GM21360 (cell line): ENCODE measurements at regions not wholly inside any gene's neighbourhood (a gene's known extent, or its start where the extent isn't known, plus 50 kb on each side); places are given as distances from the start of the nearest gene placed in this dataset.

Source experiments
- ATAC-seq: cut with Tn5 transposase; IDR thresholded peaks from one replicate; pipeline ENCODE4 v1.9.1; 2021; ENCODE audit warnings: mild to moderate bottlenecking, moderate library complexity; ENCODE audit not compliant: unreplicated experiment

DNA sequence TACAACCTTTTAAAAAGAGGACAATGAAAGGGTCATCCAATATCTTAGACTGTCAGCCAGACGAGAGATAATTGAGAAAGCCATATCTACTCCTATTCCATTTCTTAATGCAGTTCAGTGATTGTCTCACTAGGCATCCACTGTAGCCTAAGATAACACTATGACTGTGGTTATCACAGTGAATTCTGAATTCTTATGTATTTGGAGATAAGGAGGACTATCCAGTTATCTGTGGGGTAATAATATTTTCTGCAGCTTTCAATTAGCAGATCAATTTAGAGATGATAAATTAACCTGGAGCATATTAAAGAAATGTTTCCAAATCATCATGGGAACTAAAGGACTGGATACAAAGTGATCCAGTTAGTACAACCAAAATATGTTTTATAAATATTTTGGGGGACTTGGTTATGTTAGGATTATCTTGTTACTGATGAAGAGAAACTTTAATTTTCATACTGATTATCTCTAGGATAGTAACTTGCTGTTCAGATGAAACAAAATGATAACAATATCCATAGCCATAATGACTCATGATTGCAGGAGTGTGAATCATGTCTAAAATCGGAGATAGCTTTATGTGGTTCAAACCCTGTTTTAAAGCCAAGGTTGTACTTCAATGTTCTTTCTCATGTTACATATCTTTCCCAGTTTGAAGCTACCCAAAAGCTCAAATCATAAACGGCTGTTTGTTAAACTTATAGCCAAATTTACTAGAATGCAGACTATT, 1152.0 kb downstream of the HACE1 start:
- no peak for ATAC-seq

GRCh38 chr6:103699769-103700168, 1160.0 kb downstream of the HACE1 start:
- no peak for ATAC-seq

- no peak for ATAC-seq
These were observed 1172.3 kb downstream of the HACE1 start for GRCh38 chr6:103687430-103687829.

DNA sequence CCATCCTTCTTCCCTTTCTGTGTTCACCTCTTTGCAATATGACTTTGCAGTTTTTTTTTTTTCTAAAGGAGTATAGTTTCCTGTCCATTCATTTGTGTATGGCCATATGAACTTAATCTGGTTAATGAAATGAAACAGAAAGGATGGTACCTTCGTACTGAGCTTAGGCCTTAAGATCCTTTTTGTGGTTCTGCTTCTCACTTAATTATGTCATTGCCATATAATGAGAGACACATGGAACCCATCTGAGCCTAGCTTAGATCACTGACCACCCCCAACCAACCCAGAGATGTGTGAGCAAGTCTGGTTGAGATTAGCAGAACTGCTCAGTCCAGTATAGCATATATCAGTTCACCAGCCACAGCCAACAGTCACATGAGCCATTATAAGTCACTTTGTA, 1179.6 kb downstream of the HACE1 start:
- ATAC-seq: no peak

DNA sequence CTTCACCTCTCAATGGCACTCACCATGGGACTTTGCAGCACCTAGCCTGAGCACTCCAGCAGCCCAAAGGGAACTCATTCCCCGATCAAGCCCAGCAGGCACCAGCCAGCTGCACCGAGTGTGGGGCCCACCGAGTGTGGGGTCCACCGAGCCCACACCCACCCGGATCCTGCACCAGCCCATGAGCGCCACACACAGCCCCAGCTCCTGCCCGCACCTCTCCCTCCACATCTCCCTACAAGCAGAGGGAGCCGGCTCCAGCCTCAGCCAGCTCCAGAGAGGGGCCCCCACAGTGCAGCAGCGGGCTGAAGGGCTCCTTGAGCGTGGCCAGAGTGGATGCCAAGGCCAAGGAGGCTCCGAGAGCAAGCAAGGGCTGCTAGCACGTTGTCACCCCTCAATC, 1182.4 kb downstream of the HACE1 start:
- no peak for ATAC-seq

GRCh38 chr6:103675807-103676406, 1183.8 kb downstream of the HACE1 start:
- ATAC-seq: no peak

DNA sequence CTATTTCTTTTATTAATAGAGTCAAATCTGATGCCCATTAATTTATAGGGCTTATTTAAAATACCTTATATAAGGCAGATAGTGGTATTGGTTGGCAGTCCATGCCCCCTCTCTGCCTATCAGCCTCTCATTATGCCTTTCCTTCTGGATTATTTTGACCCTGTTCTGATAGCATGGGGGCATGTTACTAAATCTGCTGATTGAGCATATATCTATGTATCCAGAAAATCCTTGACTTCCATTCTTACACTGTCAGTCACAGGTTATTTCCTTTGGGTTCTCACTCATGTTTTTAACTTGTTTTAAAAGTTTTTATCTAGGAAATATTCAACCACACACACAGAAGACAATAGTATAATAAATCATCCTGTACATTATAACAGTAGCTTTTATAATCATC, 1184.9 kb downstream of the HACE1 start:
- ATAC-seq: no peak

GRCh38 chr6:103672169-103672568, 1187.5 kb downstream of the HACE1 start:
- no peak for ATAC-seq

DNA sequence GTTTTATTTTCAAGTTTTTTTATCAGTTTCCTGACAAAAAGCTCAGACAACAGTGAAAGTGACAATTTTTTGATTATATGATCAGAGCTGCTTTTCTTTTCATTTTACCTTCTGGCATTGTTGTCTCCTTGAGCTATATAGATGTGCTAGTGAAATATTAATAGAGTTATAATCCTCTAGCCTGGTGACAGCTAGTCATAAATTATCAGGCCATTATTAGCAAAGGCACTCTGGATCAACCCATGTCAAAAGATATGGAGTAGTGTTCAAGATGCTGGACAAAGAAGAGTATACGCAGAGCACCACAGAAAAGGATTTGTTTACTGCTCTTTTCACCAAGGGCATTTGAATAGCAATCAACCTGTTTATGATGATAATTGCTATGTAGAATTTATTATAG, 1230.1 kb downstream of the HACE1 start:
- ATAC-seq: no peak

DNA sequence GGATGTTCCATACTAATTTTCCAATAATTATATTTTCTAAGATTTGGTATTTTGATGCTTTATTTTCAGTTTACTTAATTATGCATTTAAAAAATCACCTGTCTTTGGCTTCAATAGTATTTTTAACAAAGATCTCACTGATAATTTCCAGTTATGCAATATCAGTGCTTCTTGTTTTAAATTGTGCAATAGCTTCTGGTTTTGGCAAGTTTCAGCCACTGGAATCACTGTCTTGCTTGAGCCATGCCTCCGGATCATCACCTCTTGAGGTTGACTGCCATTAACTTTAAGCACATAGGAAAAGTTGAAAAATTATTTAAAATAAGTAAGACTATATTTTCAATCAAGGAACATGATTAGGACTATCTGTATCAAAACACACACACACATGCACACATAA, 1242.1 kb downstream of the HACE1 start:
- no peak for ATAC-seq

GRCh38 chr6:103587722-103588121, 1272.0 kb downstream of the HACE1 start:
- no peak for ATAC-seq

DNA sequence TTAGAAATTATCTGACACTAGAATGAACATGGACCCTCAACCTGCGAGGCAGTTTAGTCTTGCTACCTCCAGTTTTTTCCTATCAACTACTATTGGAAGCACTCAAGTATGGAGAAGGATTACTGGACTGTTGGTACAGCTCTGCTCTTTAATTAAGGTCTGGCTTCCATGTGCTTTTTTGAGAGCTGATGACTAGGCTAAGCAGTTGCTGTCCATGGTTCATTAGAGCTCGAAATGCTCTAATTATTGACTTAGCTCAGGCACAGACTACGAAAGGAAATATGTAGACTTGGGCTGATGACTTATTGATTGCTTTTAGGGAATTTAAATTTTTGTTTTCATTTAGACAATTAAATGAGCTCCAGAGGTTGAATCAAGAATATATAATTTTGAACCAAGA, 1281.6 kb downstream of the HACE1 start:
- ATAC-seq: no peak

DNA sequence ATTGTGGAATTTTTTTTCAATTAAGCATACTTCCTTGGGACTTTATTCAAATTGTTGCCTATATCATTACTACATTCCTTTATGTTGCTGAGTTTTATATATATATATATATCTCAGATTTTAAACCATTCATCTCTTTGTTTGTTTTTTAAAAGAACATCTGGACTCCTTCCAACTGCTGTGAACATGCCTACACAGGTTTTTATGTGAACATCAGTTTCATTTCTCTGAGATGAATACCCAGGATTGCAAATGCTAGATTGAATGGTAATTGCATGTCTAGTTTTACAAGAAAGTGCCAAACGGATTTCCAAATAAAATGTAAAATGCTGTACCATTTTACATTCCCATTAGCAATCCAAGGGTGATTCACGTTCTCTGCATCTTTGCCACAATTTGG, 1289.3 kb downstream of the HACE1 start:
- ATAC-seq: no peak

DNA sequence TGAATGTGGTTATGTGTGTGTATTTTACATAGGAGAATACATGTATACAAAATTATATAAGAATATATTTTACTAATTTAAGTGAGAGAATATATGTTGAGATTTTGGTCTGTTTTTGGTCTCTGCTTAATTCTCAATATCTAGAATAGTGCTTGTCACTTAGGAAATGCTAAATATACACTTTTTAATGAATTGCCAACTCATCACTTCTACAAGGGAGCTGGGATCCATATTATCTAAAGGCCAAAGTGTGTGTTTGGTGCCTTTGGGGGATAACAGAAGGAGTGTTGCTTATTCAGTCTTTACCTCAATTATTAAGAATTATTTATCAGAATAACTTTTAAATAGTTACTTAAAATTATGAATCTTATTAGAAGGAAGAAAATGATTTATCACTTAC, 1304.8 kb downstream of the HACE1 start:
- ATAC-seq: no peak

DNA sequence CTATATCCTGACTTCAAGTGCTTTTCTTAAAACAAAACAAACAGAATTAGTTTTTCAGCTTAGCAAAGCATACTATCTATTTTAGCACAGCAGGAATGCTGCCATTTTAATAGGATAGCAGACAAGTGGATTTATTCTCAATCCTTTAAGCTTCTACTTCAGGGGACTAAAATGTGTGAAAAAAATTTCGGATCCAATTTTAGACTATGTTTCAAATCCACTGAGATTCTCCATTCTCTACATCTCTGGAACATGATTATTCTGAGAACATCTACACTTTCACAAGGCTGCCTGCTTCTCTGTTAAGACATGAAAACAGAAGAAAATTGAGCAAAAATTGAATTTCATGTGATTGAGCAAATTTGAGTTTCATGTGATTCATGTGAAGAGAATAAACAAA, 1321.3 kb downstream of the HACE1 start:
- no peak for ATAC-seq

GRCh38 chr6:103534814-103535213, 1324.9 kb downstream of the HACE1 start:
- ATAC-seq: no peak

GRCh38 chr6:103534095-103534494, 1325.6 kb downstream of the HACE1 start:
- ATAC-seq: no peak

DNA sequence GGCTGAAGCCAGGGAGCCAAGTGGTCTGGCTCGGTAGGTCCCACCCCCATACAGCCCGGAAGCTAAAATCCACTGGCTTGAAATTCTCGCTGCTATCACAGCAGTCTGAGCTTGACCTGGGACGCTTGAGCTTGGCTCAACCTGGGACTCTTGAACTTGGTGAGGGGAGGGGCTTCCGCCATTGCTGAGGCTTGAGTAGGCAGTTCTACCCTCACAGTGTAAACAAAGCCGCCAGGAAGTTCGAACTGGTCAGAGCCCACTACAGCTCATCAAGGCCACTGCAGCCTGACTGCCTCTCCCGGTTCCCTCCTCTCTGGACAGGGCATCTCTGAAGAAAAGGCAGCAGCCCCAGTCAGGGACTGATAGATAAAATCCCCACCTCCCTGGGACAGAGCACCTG, 1337.7 kb downstream of the HACE1 start:
- ATAC-seq: no peak

GRCh38 chr6:103516336-103516735, 1343.4 kb downstream of the HACE1 start:
- ATAC-seq: no peak

DNA sequence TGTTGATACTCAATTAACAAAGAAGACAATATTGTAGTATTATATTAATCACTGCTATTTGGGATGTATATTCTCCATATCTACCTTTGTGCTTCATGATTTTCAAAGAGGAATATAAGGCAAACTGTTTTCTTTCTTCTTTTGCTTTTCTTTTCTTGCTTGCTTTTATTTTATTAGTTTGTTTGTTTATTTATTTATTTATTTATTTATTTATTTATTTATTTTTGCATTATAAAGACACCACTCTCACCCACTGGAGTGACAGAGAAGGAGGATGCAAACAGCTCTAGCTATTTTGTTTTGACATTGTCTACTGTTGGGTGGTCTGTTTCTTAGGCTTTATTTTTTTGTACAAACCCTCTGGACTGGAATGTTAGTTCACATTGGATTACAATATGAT, 1352.7 kb downstream of the HACE1 start:
- ATAC-seq: no peak

- no peak for ATAC-seq
These were observed 1354.6 kb downstream of the HACE1 start for GRCh38 chr6:103505155-103505518.

GRCh38 chr6:103504501-103505154, 1355.1 kb downstream of the HACE1 start:
- ATAC-seq: no peak
